Fibroblast of pulmonary artery (primary cell): ENCODE measurements at regions not wholly inside any gene's neighbourhood (a gene's known extent, or its start where the extent isn't known, plus 50 kb on each side); places are given as distances from the start of the nearest gene placed in this dataset.
A peak's percentile ranks its signal among the peaks of the same experiment; 100 is the strongest.
"Not testable (repeated sequence)": the region's sequence is repeated elsewhere in the genome, so short reads cannot be mapped to it uniquely, and the experiment has no call there.

ENCODE experiments used
- DNase-seq: peaks from one replicate; pipeline ENCODE4 v3.0.0-alpha.2; 2010; ENCODE audit warnings: low read depth
- H3K4me3 ChIP-seq: replicated peaks from 2 replicates; pipeline ENCODE4 v1.5.1; 2011; ENCODE audit warnings: low read depth, mild to moderate bottlenecking, control low read depth, low read length, moderate library complexity
- CTCF ChIP-seq: IDR thresholded peaks from 2 replicates; pipeline ENCODE4 v1.5.1; 2011; ENCODE audit warnings: mild to moderate bottlenecking, control low read depth, low read length, inconsistent platforms; ENCODE audit errors: missing control alignments

GRCh38 chr6:19719691-19720128 lies 117.5 kb upstream of the ID4 start:
- no peak overlapping the region for H3K4me3 ChIP-seq
- no peak for TF ChIP-seq CTCF
- peak; percentile 39 for DNase-seq

GRCh38 chr6:19721766-19722377 lies 115.3 kb upstream of the ID4 start:
- DNase-seq: no peak
- TF ChIP-seq CTCF: no peak
- no peak overlapping the region for H3K4me3 ChIP-seq

DNA sequence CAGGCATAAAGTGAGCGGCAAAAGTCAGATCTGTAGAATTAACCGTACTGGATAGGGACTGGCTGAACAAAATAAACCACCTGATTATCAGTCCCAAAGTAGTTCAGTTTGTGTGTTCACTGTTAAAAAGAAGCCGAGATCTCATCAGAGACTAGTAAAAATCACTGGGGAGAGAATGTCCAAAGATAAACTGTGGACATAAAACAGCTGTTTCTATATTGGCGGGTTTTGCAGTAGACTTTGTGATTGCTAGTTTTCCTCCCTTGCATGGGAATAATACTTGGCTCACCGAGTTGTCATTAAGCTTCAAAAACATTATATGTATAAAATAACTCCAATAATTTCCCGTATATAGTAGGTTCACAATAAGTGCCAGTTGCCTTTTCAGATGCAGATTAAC lies 114.2 kb upstream of the ID4 start:
- no peak for TF ChIP-seq CTCF
- H3K4me3 ChIP-seq: no peak overlapping the region

GRCh38 chr6:19723545-19723944 lies 113.6 kb upstream of the ID4 start:
- TF ChIP-seq CTCF: no peak
- no peak overlapping the region for H3K4me3 ChIP-seq
- DNase-seq: peak; percentile 70

More for the DNA sequence above, 114.2 kb upstream of the ID4 start:
- DNase-seq: no peak

DNA sequence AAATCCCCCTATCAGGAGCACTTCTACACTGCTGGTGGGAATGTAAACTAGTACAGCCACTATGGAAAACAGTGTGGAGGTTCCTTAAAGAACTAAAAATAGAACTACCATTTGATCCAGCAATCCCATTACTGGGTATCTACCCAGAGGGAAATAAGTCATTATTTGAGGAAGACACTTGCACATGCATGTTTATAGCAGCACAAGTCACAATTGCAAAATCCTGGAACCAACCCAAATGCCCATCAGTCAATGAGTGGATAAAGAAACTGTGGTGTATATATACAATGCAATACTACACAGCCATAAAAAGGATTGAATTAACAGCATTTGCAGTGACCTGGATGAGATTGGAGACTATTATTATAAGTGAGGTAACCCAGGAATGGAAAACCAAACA lies 111.7 kb upstream of the ID4 start:
- H3K4me3 ChIP-seq, DNase-seq: not testable (repeated sequence)

GRCh38 chr6:19731282-19731681 lies 105.9 kb upstream of the ID4 start:
- no peak overlapping the region for H3K4me3 ChIP-seq
- peak; percentile 87 for DNase-seq
- no peak for TF ChIP-seq CTCF

DNA sequence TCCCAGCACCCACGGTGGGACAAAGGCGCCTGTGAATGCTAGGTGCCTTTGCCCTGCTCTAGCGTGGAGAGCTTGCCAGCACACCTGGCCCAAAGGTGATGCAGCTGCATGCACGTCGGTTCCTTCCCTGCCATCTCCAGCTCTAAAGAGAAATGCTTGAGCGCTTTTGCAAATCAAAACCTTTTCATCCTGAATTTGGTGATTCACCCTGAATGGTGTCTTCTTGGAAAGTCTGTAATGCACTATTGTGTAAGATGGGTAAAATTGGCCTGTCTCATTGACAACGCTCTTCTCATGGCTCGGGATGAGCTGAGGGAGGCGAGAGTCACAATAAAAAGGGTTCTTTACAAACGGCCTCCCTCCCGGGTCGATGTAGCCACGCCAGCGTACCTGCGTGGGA lies 103.1 kb upstream of the ID4 start:
- H3K4me3 ChIP-seq: no peak overlapping the region
- DNase-seq: no peak
- TF ChIP-seq CTCF: no peak

DNA sequence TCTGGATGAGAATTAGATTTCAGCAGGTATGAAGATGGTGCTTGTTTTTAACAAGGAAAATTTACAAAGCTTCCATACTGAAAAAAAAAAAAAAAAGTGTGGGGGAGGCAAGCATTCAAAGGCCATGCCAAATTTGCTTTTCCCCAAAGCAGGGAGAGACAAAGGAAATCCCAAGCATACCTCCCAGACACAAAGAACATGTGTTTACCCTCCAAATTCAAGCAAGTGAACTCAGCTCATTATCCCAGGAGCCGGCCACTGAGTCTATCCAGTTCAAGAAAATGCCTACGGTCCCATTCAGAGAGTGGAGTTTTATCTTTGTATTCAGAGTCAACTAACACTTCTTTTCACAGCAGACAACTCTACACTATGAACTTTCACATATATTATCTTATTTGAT lies 102.7 kb upstream of the ID4 start:
- no peak for TF ChIP-seq CTCF

More for the DNA sequence above, 102.7 kb upstream of the ID4 start:
- no peak overlapping the region for H3K4me3 ChIP-seq
- DNase-seq: peak; percentile 60
